ENCODE measurements at regions not wholly inside any gene's neighbourhood (a gene's known extent, or its start where the extent isn't known, plus 50 kb on each side); places are given as distances from the start of the nearest gene placed in this dataset.

DNA sequence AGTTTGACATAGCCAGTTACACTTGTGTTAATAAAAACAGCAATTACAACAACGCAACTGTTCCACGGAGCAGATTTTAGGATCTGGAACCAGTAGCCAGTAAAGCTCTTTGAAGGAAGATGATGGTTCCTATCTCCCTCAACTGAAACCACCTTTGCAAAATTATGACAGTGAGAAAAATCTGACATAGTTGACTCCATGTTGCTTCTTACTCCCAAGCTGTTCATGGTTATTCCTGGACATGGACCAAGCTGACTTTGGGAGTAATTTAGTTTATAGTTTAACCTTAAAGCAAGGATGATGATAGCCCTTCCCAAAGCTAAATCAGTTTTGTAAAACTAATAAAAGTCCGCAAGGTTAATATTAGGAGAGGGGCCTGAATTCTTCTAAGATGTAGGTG is 518.0 kb upstream of the ZP4 start:
- TF ChIP-seq CTCF (IDR thresholded peaks at IDR 0.05; ENCODE audit: extremely low read depth in 1 of 2, insufficient read depth in 1 of 2, low read depth in 1 of 2, low read length in 2 of 2) (no peak), POLR2A (IDR thresholded peaks at IDR 0.05; ENCODE audit: low read depth, low read length) (no peak), EZH2 (IDR thresholded peaks at IDR 0.05; ENCODE audit: borderline replicate concordance, low read depth, low read length, severe bottlenecking) (no peak), FOS (IDR thresholded peaks at IDR 0.05; ENCODE audit: borderline replicate concordance, insufficient read depth, low read length) (no peak), GATA2 (IDR thresholded peaks at IDR 0.05; ENCODE audit: insufficient read depth, insufficient read length, low read depth, low read length) (no peak), MYC (IDR thresholded peaks at IDR 0.05; ENCODE audit: low read depth, low read length) (no peak), POLR2AphosphoS5 (IDR thresholded peaks at IDR 0.05; ENCODE audit: insufficient read depth, low read depth, low read length) (no peak), MAX (IDR thresholded peaks at IDR 0.05; ENCODE audit: insufficient read depth, insufficient read length) (no peak), JUN (IDR thresholded peaks at IDR 0.05; ENCODE audit: borderline replicate concordance, insufficient read depth, insufficient read length, low read depth) (no peak)

Data from endothelial cell of umbilical vein (primary cell).